ENCODE measurements at regions not wholly inside any gene's neighbourhood (a gene's known extent, or its start where the extent isn't known, plus 50 kb on each side); places are given as distances from the start of the nearest gene placed in this dataset.

GRCh38 chr10:45501791-45502190 lies 127.8 kb downstream of the ALOX5 start:
- Mint-ChIP-seq H3K27me3 (no peaks in the 10 kb centered on the region), H3K27ac (no peak overlapping the region), H3K36me3 (no peaks in the 10 kb centered on the region), H3K9me3 (peaks cover 4% of the 10 kb centered on the region), H3K4me1 (no peaks in the 10 kb centered on the region), H3K4me3 (no peak overlapping the region)
- CTCF ChIA-PET, result no interaction called here
- DNase-seq, result no peak

- peaks cover under 1% of the 10 kb centered on the region for H3K36me3 Mint-ChIP-seq
- no peak overlapping the region for H3K4me3 Mint-ChIP-seq
- peaks cover under 1% of the 10 kb centered on the region for H3K4me1 Mint-ChIP-seq
- CTCF ChIA-PET, result no interaction called here
- no peak for DNase-seq
- H3K27me3 Mint-ChIP-seq, result no peaks in the 10 kb centered on the region
- H3K9me3 Mint-ChIP-seq, result peaks cover 7% of the 10 kb centered on the region
- H3K27ac Mint-ChIP-seq, result no peak overlapping the region
Observed at GRCh38 chr10:45500798-45501197, 126.8 kb downstream of the ALOX5 start.

- peaks cover 5% of the 10 kb centered on the region for H3K36me3 Mint-ChIP-seq
- CTCF ChIA-PET, result no interaction called here
- H3K27me3 Mint-ChIP-seq, result no peaks in the 10 kb centered on the region
- no peak overlapping the region for H3K27ac Mint-ChIP-seq
- no peak overlapping the region for H3K4me3 Mint-ChIP-seq
- peaks cover 5% of the 10 kb centered on the region for H3K4me1 Mint-ChIP-seq
- peaks cover 12% of the 10 kb centered on the region for H3K9me3 Mint-ChIP-seq
- no peak for DNase-seq
Observed at GRCh38 chr10:45500304-45500703, 126.3 kb downstream of the ALOX5 start.

- no peak for DNase-seq
- no peak overlapping the region for H3K27ac Mint-ChIP-seq
- peaks cover 5% of the 10 kb centered on the region for H3K36me3 Mint-ChIP-seq
- H3K4me1 Mint-ChIP-seq, result peaks cover 6% of the 10 kb centered on the region
- H3K9me3 Mint-ChIP-seq, result peaks cover 20% of the 10 kb centered on the region
- H3K4me3 Mint-ChIP-seq, result no peak overlapping the region
- no peaks in the 10 kb centered on the region for H3K27me3 Mint-ChIP-seq
- CTCF ChIA-PET, result interaction anchor here (0.6 kb wide), 1 partner anchor 56 kb away, joined by 3 read pairs; no protein-coding TSS in a partner anchor
Observed at GRCh38 chr10:45495438-45496152, 121.6 kb downstream of the ALOX5 start.

Data from activated naive CD4-positive, alpha-beta T cell treated with anti-CD3 and anti-CD28 coated beads, Interleukin-2, amount 10 ng/mL, durations not matched to agents 7 days and 5 days (primary cell).